ENCODE measurements at regions not wholly inside any gene's neighbourhood (a gene's known extent, or its start where the extent isn't known, plus 50 kb on each side); places are given as distances from the start of the nearest gene placed in this dataset.
"Not testable (repeated sequence)": the region's sequence is repeated elsewhere in the genome, so short reads cannot be mapped to it uniquely, and the experiment has no call there.

DNA sequence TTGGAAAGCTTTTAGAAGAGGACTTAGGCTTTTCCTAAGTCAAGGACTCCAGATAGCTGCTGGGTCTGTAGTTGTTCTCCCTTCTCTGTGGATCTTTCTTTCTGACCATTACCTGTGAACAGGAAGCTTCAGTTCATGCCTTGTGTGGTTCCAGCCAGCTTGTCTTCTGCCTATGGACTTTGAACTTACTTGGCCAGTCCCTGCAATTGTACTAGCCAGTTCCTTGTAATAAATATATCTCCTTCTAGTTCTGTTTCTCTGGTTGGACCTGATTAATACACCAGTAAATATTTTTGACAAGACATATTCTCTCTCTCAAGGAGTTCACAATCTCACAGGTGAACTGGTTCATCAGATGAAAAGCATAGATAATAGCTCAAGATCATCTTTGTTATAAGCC lies 341.3 kb upstream of the DPPA4 start:
- no peak for ATAC-seq

DNA sequence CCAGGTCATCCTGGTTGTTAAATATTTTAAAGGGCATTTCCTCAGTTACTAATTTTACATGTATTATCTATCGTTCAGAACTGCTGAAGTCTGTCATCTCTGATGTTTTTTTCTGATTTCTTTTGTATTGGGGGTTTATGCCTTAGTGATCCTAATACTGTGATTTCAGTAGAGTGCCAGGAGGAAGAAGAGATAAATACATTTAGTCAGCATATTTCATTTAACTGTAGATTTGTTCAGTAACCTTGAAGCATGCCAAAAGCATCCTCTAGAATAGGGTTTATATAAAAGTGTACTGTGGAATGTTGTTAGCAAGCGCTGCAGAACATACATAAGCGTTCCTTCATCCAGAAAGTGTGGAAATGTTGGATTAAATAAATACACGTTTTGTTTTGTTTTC lies 342.3 kb upstream of the DPPA4 start:
- no peak for ATAC-seq

DNA sequence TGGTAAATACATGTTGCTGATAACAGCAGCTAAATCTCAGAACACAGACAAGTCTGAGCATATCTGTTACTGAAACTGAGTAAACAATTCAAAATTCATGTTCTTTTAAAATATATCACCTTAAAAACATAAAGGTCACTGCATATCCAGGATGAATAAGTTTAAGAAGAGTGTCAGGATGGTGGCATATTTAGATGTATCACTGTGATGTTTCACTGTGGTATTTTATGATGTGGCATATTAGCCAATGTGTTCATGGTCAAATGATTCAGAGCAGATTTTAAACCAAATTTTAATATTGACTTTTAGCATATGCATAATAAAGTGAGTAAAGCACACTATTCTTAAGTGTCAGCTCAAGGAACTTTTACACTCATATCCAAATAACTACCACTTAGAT lies 346.4 kb upstream of the DPPA4 start:
- ATAC-seq = no peak

DNA sequence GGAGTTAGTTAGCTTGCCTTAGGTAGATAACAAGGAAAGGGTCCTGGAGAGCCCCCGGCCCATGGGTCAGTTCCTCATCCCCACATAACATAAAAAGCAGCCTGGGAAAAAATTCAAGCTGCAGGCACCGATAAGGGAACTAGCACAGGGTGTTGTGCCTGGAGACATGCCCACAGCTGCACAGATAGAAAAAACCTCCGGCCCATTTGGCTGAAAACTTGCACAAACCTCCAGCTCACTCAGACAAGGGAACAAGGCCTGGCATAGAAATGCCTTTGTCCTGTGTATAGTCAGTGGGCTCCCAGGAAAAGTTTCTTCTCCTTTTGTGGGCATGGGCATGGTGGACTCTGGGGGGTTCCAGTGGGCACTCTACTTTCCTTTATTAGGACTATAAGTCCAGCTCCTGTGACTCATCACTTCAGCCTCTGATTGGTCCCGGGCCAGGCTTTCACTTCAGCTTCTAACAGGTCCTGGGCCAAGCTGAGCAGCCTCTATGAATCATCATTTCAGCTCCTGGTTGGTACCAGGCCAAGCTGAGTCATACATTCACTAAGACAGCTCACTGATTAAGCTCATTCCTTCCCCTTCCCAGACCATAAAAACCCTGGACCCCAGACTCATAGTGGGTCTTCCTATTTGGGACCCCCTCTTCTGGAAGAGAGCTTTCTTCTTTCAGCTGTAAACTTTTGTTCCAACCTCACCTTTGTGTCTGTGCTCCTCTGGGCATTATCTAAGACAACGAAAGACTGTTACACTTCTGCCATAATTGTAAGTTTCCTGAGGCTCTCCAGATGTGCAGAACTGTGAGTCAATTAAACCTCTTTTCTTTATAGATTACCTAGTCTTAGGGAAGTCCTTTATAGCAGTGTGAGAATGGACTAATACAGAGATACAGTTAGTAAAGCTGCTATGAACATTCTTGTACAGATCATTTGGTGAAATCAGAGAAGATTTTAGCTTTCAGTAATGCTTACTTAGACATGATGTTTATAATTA lies 348.0 kb upstream of the DPPA4 start:
- ATAC-seq = peak; percentile 90

DNA sequence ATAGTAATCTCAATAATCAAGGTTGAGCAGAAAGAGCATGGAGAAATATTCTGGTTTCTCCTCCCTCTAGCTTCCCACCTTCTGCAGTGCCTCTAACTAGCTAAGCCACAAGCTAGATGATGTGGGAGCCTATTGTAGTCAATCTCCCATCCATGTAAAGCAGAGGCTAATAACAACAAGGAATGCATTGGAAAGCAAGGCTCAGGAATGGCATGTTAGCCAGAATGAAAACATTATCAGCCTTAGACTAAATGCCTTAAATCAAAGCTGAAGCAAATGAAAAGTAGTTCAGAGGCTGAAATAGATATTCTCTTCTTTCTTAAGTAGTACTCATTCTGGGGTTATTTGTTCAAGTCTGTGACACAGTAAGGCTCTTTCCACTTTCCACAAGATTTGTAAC lies 350.3 kb upstream of the DPPA4 start:
- ATAC-seq = no peak

DNA sequence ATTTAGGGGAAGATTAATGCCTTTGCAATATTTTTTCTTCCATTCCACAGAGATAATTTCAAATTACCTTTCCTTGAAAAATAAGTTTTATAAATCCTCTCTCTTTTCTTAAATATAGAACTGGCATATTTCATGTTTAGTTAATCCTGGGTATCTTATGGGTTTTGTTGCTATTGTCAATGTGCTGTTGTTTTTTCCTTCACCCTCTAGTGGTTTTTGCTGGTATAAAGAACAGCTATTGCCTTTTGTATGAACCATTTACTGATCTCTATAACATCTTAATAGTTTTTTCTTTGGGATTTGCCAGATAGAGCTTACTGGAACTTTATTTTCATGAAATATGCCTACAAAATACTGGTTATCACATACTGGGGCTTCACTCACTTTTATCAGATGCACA lies 359.6 kb upstream of the DPPA4 start:
- no peak for ATAC-seq

DNA sequence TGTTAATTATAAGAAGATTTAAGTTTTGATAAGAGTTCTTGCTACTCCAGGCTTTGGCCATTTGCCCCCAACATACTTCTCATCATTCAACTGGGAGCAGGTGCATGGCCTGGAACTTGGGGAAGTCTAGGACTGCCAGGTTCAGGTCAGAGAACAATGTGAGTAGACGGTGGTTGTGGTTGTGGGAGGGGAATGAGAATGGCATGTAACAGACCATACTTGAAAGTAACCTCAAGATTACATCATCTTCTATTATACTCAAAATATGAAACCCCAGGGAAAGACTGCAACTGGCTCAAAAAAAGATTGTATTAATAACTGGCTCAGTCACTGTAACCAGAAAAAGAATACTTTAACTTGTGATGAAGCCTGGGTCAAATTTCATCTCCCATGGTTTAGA lies 364.9 kb upstream of the DPPA4 start:
- no peak for ATAC-seq

DNA sequence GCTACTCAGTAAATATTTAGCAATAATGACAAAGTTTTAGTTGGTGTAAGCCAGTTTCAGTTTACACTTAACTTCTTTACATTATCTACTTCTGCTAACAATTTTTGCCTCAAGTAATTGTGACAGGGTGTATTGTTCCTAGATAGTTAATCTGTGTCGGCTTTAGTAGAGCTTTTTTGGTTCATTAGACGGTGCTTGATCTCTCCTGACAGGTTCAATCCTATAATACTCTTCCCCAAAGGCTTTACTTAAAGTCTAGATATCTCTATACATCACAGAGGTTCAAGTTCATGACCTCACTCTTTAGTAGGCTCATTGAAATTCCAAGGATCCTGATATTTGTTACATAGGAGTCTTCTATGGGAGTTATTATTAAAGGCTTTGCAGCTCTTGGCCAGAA lies 365.6 kb upstream of the DPPA4 start:
- ATAC-seq = no peak

DNA sequence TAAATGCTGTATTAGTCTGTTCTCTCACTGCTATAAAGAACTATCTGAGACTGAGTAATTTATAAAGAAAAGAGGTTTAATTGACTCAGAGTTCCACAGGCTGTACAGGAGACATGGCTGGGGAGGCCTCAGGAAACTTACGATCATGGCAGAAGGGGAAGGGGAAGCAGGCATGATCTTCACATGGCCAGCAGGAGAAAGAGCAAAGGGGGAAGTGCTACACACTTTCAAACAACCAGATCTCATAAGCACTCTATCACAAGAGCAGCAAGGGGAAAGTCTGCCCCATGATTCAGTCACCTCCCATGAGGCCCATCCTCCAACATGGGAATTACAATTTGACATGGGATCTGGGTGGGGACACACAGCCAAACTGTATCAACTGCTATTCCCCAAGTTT lies 367.8 kb upstream of the DPPA4 start:
- not testable (repeated sequence) for ATAC-seq

DNA sequence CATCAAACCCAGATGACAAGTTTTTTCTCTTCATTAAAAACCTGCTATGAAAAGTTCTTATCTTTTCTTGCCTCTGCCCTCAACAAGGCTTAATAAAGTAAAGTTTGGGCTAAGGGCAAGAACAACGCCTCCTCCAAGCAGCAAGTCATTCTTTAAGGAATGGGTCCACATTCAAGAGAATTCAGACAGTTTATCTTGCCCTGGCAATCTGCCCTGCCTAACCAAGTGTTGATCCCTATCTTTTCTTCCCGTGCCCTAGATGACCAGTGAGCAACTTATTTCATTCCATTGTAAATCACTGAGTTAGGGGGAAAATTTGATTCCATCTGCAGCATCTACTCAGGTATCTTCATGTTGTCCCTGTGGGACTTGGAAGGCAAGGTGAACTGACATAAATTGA lies 370.3 kb upstream of the DPPA4 start:
- ATAC-seq = no peak

DNA sequence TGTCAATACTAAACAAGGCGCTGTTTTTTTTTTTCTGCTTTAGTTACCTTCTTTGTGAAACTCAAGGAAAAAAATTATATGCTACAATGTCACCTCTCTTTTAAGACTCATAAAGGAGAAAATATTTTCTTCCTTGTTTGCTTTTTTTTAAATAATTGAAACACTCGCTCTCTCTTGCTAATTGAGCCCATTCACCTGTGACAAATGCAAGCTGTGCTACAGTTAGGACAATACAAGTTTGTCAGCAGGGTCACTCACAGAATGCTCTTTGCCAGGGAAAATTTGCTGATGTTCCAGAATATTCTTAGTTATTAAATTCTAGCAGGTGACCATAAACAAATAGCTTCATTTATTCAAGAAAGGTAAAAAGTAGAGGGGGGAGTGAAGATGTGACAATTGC lies 375.9 kb upstream of the DPPA4 start:
- no peak for ATAC-seq

DNA sequence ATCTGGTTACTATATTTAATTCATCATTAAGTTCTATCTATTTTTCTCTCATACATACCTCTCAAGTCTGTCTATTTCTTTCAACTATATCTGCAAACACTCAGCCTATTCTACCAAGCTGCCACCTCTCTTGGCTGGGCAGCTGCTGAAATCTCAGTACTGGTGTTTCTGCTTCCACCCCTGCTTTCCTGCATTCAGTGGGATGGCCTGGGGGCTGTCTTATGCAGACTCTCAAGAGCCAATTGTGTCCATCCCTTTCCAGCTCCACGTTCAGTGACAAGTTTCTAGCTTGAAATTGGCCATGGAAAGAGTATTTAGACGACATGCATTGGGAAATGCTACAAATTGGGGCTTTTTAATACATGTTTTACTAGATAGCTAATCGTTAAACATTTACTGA lies 378.4 kb upstream of the DPPA4 start:
- no peak for ATAC-seq

DNA sequence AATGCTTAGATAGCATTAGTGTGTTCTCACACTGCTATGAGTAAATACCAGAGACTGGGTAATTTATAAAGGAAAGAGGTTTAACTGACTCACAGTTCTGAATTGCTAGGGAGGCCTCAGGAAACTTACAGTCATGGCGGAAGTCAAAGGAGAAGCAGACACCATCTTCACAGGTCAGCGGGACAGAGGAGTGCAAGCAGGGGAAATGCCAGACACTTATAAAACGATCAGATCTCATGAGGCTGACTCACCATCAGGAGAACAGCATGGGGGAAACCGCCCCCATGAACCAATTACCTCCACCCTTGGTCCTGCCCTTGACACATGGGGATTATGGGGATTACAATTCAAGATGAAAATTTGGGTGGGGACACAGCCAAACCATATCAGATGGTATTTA lies 381.5 kb upstream of the DPPA4 start:
- ATAC-seq = no peak

DNA sequence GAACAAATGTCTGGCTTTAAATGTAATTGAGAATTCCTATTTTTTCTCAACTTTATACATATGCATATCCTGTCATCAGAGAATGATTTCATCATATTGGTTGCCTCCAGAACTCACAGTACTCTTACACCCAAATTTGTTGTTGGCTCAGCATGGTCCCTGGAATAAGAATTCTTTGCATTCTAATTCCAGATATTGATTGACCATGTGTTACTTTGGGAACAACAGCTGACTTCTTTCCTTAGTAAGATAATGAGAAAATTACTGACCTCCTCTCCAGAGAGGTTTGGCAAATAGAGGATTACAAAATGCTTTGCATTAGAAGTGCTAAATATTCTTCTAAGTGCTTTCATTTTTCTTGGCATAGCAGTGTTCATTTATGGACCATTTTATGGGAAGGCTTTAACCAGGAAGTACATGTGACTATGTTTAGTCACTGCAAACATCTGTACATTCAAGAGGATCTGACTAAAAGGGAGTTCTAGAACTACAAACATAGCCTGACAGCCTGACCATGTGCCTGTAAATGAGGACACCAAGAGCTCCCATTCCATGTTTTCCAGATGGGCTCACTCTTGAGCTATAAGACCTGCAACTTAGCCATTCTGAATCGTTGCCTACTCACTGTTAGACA lies 391.6 kb upstream of the DPPA4 start:
- no peak for ATAC-seq

DNA sequence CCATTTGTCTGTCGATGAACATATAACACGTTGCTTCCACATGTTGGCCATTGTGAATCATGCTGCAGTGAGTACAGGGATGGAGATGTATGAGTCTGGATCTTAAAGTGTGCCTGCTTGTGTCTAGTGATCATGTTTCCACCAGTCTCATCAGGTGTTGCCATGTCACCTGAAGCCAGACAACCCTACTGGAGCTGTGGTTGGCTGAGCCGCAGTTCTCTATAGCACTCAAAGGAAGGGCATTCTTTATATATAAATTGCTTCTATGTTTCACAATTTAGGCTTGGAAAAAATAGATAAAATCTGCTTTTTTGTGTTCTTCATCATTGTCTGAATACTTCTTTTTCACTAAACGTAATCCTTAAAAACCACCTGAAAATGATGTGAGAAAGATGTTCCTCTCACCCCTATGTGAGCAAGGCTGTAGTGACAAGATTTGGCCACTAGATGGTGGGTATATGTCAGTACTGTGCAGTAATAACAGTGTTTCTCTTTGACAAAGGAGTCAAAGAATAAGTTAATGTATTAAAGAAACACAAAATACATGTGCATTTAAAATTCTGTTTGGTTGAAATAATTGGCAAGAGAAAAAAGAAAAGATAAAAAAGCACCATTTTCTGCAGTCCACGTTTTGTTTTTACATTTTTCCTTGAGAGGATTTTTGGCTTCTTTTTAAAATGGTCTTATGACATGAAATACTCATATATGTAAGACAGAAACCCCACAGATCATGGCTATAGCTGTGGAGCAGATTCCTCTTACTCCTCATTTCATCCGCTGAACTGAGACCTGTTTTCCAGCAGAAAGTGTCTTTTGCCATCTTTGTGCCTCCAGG lies 394.5 kb upstream of the DPPA4 start:
- ATAC-seq = peak; percentile 68

DNA sequence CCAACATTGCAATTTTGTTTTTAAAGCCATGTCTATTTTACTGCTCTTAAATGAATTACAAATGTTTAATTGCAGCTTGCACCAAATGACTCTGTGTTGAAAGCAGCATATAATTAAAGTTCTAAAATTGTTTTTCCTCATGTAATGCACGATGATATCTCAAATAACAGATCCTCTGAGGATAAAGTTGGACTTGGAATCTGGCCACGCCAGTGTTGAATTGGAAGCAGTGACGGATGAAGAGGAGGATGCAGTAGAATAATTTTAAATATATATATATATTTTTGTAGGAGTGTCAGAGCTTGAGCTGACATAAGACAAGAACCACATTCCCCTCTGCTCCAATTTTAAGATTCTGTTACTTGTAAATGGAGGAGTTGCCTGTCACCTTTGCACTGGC lies 406.6 kb upstream of the DPPA4 start:
- ATAC-seq = no peak

DNA sequence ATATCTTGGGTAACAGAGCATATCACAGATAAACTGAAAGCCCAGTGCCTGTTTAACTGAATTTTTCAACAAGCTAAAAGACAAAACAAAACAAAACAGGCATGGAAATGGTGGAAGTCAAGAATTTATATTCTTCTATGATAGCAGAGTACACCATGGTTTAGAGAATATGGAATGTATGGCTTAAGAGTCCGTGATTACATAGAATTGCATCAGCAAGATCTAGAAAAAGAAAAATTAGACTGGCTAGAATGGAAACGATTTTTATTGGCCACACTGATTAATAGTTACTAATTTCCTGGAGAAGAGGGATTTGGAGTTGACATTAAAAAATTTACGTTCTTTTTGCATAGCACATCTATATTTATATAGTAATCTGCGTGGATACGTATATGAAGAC lies 435.2 kb upstream of the DPPA4 start:
- ATAC-seq = no peak

DNA sequence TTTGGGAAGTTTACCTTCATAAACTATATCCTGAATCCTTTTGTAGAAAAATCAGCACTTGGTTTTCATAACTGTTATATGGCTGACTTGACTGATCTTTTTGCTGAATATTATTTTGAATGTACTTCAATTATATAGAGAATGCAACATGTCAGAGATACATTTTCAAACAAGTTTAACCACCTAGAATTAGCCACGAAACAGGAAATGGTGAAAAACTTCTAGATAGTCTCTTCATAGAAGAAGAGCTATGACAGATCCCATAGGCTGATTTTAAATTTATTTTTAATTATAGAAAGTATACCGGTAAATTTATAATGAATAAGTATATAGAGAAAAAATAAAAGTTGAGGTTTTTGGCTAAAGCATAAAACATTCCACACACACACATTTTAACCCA lies 436.8 kb upstream of the DPPA4 start:
- no peak for ATAC-seq

DNA sequence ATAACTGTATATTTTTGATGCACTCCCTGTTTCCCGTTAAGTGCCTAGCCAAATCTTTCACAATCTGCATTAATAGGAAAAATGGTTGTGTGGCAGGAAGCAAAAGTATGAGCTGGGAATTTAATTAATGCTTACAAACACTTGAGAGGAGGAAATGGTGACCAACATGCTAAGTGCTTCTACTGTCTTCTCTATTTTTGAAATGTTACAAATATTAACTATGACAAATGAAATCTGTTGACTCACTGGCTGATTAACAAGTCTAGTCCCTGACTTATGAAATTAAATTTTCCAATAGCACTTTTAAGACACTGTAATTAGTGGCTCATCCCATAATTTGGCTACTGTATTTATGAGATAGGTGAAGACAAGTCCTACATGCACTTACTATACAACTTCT lies 446.9 kb upstream of the DPPA4 start:
- no peak for ATAC-seq

DNA sequence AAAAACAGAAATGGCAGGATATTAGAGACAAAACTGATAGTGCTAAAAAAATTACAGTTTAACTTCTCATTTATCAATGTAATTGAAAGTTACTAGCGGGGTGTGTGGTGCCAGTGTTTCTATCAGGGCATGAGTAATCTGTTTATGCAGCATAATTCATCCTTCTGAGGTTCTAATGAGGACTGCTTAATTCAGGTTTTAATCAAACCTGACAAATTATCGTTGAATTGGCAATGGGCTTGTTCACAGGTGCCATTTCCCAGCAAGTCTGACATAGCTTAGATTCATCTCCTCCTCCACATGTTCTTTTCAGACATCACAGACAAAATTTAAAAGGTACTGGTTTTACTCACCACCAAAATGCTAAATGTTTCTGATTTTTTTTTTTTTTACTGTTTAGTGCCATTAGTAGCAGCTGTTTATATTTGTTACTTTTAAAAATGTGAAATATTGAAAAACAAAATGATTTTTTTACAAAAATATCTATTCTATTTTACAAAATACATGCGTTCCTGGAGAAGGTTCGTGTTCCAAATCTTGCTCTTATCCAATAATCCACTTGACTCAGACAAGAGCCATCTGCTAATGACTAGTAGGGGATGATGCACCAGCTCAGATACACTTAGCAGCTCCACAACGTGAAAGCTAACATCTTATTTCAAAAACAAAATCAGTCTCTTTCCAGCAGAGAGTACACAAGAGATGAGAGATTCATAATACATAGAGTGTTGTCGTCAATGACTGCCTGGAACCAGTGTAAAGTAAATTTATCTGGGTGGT lies 447.7 kb upstream of the DPPA4 start:
- no peak for ATAC-seq

DNA sequence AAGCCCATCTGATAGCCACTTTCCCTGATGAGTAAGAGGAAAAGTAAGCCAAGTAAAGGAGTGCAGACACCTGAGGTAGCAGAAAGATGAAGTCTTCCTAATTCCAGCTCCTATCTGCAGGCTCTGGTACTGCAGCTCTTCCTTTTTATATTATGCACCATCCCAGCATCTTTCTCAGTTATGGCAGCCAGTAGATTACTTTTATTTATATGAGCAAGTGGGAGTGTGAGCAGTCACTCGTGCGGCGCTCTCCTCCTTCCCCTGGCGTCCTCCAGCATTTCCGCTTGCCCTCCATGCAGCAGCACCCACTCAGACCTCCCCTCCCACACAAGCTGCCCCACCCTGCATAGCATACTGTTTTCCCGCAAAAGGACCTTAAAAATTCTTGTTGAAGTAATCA lies 465.9 kb upstream of the DPPA4 start:
- ATAC-seq = no peak

DNA sequence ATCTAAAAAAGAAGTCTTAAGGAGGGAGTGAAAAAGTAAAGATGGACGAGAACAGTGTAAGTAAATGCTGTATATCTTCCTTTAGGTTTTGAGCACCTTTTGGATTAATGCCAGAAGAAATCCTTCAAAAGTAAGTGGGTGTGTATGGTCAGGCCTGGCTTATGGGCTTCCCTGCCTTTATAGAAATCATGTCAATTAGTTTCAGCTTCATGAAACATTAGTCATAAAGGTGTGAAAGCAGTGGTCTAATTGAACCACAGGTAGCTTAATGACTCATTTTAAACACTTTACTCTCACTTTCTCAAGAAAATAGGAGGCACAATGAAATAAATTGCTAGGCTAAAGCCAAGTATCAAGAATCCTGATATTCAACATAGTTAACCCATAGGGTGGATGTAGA lies 467.4 kb upstream of the DPPA4 start:
- ATAC-seq = no peak

DNA sequence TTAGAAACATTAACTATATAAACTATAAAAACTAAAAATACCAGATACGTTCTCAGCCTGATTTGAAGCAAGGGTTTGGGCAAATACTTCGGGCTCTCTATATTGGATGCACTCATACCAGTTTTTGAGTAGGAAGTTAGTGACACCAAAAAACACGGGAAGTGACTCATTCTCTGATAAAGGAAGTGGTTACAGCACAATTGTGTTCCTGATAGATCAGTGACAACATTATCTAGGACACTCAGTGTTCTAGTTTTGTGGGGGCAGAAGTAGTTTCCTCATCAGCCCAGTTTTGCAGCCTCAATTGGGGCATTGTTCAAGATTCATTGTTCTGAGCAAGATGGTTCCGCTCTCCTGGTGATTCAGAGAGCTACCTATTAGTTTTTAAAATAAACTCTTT lies 469.6 kb upstream of the DPPA4 start:
- no peak for ATAC-seq
